Subcutaneous abdominal adipose tissue (tissue), 5 donors: ENCODE measurements at regions not wholly inside any gene's neighbourhood (a gene's known extent, or its start where the extent isn't known, plus 50 kb on each side); places are given as distances from the start of the nearest gene placed in this dataset.

Experiments used
- H3K27ac ChIP-seq: one replicate; pipeline ENCODE4 v1.7.0; 2013; ENCODE audit warnings: low read depth, mild to moderate bottlenecking, inconsistent platforms, low read length, moderate library complexity
- H3K27me3 ChIP-seq, 5 donors: one replicate each; pipeline ENCODE4 v1.7.0; 2013; ENCODE audit warnings: low read length in 5 of 5, inconsistent platforms in 1 of 5; ENCODE audit not compliant: control insufficient read depth in 5 of 5, insufficient read depth in 4 of 5
- H3K36me3 ChIP-seq, 5 donors: one replicate each; pipeline ENCODE4 v1.7.0; 2013; ENCODE audit warnings: low read length in 5 of 5; ENCODE audit not compliant: control insufficient read depth in 5 of 5, insufficient read depth in 5 of 5
- H3K4me1 ChIP-seq, 5 donors: one replicate each; pipeline ENCODE4 v1.7.0; 2013; ENCODE audit warnings: low read length in 5 of 5, mild to moderate bottlenecking in 3 of 5, moderate library complexity in 1 of 5; ENCODE audit not compliant: control insufficient read depth in 5 of 5, insufficient read depth in 5 of 5
- H3K4me3 ChIP-seq, 5 donors: one replicate each; pipeline ENCODE4 v1.7.0; 2013; ENCODE audit warnings: low read length in 5 of 5, low read depth in 1 of 5
- H3K9ac ChIP-seq, 5 donors: one replicate each; pipeline ENCODE4 v1.7.0; 2013; ENCODE audit warnings: low read length in 5 of 5, mild to moderate bottlenecking in 4 of 5, moderate library complexity in 3 of 5
- H3K9me3 ChIP-seq, 5 donors: one replicate each; pipeline ENCODE4 v1.7.0; 2013; ENCODE audit warnings: low read length in 5 of 5; ENCODE audit not compliant: control insufficient read depth in 5 of 5
- donor health status: healthy.
- donor health status: healthy.
- donor health status: healthy.
- donor health status: healthy.
- donor health status: healthy.

DNA sequence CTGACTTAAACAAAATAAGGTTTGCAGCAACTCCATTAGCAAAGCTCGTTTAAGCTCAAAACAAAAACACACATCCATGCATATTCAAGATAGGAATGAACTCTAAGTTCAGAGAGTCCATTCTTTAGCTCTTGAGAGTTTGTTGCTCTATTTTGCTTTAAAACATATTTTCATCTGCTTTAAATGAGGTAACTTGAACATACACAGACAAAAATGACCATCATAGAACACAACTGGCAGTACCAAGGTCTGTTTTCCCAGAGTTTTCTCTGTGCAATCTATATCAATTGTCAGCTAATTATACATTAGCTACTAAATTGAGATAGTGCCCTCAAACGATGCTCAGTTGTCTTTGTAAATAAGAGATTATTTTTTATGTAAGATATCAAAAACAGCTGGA lies 423.2 kb upstream of the ANO3 start:
- no peaks in the 10 kb centered on the region for H3K27me3 ChIP-seq
- no peak overlapping the region for H3K4me3 ChIP-seq
- H3K9me3 ChIP-seq, result peaks cover 0 to 3% (median 0%) of the 10 kb centered on the region in 5 donors
- H3K4me1 ChIP-seq, result no peaks in the 10 kb centered on the region
- no peaks in the 10 kb centered on the region for H3K36me3 ChIP-seq
- H3K9ac ChIP-seq, result no peak overlapping the region
- H3K27ac ChIP-seq, result no peak overlapping the region

DNA sequence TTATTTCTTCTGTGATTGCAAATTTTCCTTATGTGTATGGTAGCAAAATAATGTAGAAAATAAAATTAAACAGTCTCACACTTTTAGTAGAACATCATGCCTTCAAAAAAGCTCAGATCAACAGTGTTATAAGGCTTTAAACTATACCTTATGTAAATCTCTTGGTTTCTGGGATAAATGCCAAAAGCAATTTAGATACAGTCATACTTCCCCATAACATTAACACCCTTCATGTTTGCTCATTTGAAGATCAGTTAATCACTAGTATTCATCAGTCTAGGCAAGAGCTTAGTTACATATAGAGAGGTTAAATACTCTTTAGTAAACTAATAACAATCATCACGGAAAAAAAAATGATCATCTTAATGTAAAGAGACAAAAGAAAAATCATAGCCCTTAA lies 421.8 kb upstream of the ANO3 start:
- H3K9ac ChIP-seq, result no peak overlapping the region
- no peak overlapping the region for H3K27ac ChIP-seq
- H3K4me1 ChIP-seq, result no peaks in the 10 kb centered on the region
- H3K4me3 ChIP-seq, result no peak overlapping the region
- no peaks in the 10 kb centered on the region for H3K36me3 ChIP-seq
- H3K27me3 ChIP-seq, result no peaks in the 10 kb centered on the region
- H3K9me3 ChIP-seq, result peaks cover 0 to 3% (median 3%) of the 10 kb centered on the region in 5 donors

DNA sequence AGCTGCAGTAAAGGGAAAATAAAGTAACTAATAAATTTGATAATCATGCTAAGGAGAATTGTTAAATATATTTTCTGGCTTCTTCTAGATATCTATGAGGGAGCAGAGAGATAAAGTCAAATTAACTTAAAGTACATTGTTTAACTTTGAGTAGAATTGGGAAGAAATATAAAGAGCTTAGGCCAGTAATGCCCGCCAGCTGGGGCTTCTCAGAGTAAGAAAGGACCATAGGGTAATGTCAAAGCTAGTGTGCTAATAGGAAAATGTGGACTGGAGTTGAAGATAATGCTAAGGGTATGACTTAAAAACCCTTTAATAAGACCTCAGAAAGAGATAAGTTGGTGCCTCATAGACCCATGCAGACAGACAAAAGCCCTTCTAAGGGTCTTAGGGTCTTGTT lies 411.6 kb upstream of the ANO3 start:
- Histone ChIP-seq H3K9me3 (peaks cover 0 to 2% (median 0%) of the 10 kb centered on the region in 5 donors), H3K4me3 (no peak overlapping the region), H3K36me3 (no peaks in the 10 kb centered on the region), H3K9ac (no peak overlapping the region), H3K4me1 (no peaks in the 10 kb centered on the region), H3K27me3 (no peaks in the 10 kb centered on the region), H3K27ac (no peak overlapping the region)

DNA sequence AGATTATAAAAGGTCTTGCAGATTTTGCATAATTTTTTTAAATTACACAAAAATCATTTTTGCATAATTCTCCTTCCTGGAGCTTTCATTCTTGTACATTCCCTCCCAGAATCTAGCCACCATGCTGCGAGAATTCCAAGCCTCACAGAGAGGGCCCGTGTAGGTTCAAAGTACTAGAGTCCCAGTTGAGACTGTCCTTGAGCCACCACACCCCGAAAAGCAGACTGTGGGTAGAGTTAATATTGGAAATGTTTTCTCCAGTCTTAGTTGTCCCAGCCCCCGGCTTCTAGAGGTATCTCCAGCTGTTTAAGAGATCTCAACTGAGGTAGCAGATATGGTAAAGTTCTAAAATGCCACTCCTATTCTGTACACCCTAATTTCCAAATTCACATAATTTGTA lies 407.3 kb upstream of the ANO3 start:
- Histone ChIP-seq H3K27me3 (no peaks in the 10 kb centered on the region), H3K36me3 (no peaks in the 10 kb centered on the region), H3K27ac (no peak overlapping the region), H3K9ac (no peak overlapping the region), H3K9me3 (peaks cover 0 to 2% (median 0%) of the 10 kb centered on the region in 5 donors), H3K4me3 (no peak overlapping the region), H3K4me1 (peaks cover 0 to 8% (median 0%) of the 10 kb centered on the region in 5 donors)

DNA sequence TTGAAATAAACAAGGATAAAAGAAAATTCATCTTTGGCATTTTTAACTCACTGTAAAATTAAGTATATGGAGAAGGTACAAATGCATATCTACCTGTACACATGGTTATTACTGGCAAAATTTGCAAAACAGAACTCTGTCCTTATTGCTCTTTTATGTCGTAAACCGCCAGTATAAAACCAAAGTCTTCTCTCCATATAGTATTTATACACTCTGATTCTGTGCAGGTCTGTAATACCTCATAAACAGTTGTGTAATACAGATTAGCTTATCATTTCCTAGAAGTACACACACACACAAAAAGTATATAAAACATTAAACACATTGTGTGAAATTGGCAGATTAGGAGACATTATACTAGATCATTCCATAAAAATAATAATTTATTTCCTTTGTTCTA lies 406.6 kb upstream of the ANO3 start:
- Histone ChIP-seq H3K27ac (no peak overlapping the region), H3K36me3 (no peaks in the 10 kb centered on the region), H3K9ac (no peak overlapping the region), H3K4me1 (peaks cover 0 to 15% (median 0%) of the 10 kb centered on the region in 5 donors), H3K27me3 (no peaks in the 10 kb centered on the region), H3K4me3 (no peak overlapping the region), H3K9me3 (peaks cover 0 to 2% (median 0%) of the 10 kb centered on the region in 5 donors)

DNA sequence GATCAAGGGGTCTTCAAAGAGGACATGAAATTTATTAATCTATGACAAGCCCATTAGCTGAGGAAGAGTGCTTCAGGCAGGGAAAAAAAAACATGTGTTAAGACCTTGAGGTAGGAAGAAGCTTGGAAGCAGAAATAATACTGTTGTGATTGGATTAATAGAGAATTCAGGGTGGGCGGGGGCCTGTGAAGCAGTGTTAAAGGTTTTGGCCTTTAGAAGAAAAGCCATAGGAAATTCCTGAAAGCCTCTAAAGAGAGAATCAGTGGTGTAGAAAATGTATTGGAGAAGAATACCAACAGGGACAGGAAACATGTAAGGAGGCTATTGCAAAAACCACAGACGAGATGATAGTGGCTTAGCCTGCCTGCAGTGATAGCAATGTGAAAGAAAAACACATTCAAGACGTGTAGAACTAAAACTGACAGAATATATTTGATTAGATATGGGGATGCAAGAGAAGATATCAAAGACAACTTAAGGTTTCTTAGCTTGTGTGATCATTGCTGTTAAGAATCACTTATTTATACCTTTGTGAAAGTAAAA lies 404.4 kb upstream of the ANO3 start:
- Histone ChIP-seq H3K4me1 (peaks cover 0 to 16% (median 0%) of the 10 kb centered on the region in 5 donors), H3K9me3 (no peaks in the 10 kb centered on the region), H3K27me3 (no peaks in the 10 kb centered on the region), H3K9ac (no peak overlapping the region), H3K36me3 (no peaks in the 10 kb centered on the region), H3K27ac (no peak overlapping the region), H3K4me3 (no peak overlapping the region)

DNA sequence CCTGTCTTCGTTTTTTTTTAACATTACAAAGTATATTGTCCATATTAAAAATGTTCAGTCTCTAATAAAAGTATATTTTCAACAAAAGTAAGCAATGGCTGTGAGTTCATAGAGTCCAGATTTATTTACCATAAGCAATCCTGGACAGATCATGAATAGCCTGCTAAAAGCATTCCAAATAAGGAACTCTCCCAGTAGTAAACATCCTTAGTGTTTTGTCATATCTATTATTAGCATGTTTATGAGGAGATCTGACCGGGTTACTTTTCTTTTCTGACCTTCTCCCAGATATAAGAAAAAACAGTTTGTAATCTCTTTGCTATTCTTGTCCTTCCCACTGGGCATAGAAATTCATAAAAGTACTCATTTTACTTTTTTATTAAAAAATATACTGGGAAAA lies 403.9 kb upstream of the ANO3 start:
- H3K27me3 ChIP-seq, result no peaks in the 10 kb centered on the region
- H3K27ac ChIP-seq, result no peak overlapping the region
- H3K36me3 ChIP-seq, result no peaks in the 10 kb centered on the region
- no peaks in the 10 kb centered on the region for H3K9me3 ChIP-seq
- no peak overlapping the region for H3K4me3 ChIP-seq
- no peak overlapping the region for H3K9ac ChIP-seq
- peaks cover 0 to 16% (median 0%) of the 10 kb centered on the region in 5 donors for H3K4me1 ChIP-seq

DNA sequence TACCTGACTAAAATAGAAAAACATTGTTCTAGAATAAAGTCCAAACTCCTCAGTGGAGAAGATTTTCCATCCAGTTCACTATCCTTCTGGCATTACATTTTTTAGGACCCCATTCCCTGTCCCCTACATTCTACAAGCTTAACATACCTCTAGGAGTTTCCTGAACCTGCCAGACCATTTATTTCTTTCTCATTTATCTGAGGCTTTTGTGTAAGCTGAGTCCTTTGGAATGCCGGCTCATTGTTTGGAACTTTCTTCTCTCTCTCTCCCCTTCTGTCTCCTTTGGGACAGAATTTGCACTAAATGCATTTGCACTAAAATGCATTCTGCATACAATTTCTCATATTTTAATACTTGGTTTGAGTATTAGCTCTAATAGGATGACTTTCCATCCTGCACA lies 393.0 kb upstream of the ANO3 start:
- Histone ChIP-seq H3K27me3 (no peaks in the 10 kb centered on the region), H3K27ac (no peak overlapping the region), H3K9ac (no peak overlapping the region)

DNA sequence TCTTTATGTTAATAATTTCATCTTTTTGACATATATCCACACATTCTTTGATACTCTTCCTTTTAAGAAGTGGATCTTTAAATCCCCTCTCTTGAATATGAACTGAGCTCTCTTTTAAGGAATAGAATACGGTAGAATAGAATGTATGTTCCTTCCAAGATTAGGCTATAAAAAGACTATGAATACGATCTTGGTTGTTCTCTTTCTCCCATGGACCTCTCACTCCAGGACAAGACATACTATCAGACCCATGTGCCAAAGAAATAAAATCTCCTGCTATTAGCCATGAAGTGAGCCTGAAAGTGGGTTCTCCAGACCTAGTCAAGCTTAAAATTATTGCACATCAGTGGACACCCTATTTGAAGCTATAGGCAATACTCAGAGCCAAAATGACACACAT lies 392.2 kb upstream of the ANO3 start:
- Histone ChIP-seq H3K4me3 (no peak overlapping the region), H3K9ac (no peak overlapping the region), H3K27me3 (peaks cover 0 to 3% (median 0%) of the 10 kb centered on the region in 5 donors), H3K9me3 (no peaks in the 10 kb centered on the region), H3K27ac (no peak overlapping the region), H3K4me1 (peaks cover 0 to 8% (median 0%) of the 10 kb centered on the region in 5 donors), H3K36me3 (no peaks in the 10 kb centered on the region)

More for the DNA sequence above, 393.0 kb upstream of the ANO3 start:
- H3K36me3 ChIP-seq, result no peaks in the 10 kb centered on the region
- H3K9me3 ChIP-seq, result no peaks in the 10 kb centered on the region
- H3K4me1 ChIP-seq, result peaks cover 0 to 8% (median 0%) of the 10 kb centered on the region in 5 donors
- no peak overlapping the region for H3K4me3 ChIP-seq

DNA sequence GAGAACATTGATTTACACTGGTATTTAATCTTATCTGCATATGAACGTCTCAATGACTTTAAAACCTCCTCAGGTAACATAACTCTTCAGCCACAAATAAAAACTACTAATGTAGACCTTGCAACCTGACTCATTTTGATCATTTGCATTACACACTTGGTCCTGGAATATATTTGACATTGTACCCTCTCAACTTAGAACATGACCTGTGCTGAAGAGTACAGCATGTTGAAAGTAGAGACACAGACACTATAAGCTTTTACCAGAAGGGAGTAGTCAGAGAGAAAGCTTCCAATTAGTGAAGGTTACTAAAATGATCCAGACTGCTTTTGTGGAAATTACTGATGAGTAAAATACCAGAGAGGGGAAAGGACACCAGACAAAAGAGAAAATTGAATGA lies 390.6 kb upstream of the ANO3 start:
- no peak overlapping the region for H3K27ac ChIP-seq
- H3K4me3 ChIP-seq, result no peak overlapping the region

More for the DNA sequence above, 390.6 kb upstream of the ANO3 start:
- peaks cover 0 to 3% (median 0%) of the 10 kb centered on the region in 5 donors for H3K27me3 ChIP-seq
- no peak overlapping the region for H3K9ac ChIP-seq
- H3K9me3 ChIP-seq, result no peaks in the 10 kb centered on the region
- peaks cover 0 to 8% (median 0%) of the 10 kb centered on the region in 5 donors for H3K4me1 ChIP-seq
- no peaks in the 10 kb centered on the region for H3K36me3 ChIP-seq
